SH-SY5Y (cell line): ENCODE measurements at regions not wholly inside any gene's neighbourhood (a gene's known extent, or its start where the extent isn't known, plus 50 kb on each side); places are given as distances from the start of the nearest gene placed in this dataset.

Experiments
- GATA2 ChIP-seq: IDR thresholded peaks from 2 replicates; pipeline ENCODE4 v1.6.1; 2011; ENCODE audit warnings: mild to moderate bottlenecking, low read depth, low read length
- GATA3 ChIP-seq: IDR thresholded peaks from 2 replicates; pipeline ENCODE4 v1.6.1; 2011; ENCODE audit warnings: low read depth, mild to moderate bottlenecking, low read length, moderate library complexity

- TF ChIP-seq GATA3 (no peak), GATA2 (no peak)
Measured at GRCh38 chr13:107231944-107232343, 664.0 kb upstream of the ARGLU1 start.

- TF ChIP-seq GATA3, result no peak
- no peak for TF ChIP-seq GATA2
Measured at GRCh38 chr13:107223867-107224266, 655.9 kb upstream of the ARGLU1 start.

- TF ChIP-seq GATA2 (no peak), GATA3 (no peak)
Measured at GRCh38 chr13:107222597-107222996, 654.7 kb upstream of the ARGLU1 start.

GRCh38 chr13:107220245-107220644, 652.3 kb upstream of the ARGLU1 start:
- TF ChIP-seq GATA3 (no peak), GATA2 (no peak)

GRCh38 chr13:107217251-107217650, 649.3 kb upstream of the ARGLU1 start:
- TF ChIP-seq GATA3 (no peak), GATA2 (no peak)

GRCh38 chr13:107216046-107216755, 648.3 kb upstream of the ARGLU1 start:
- TF ChIP-seq GATA3 (no peak), GATA2 (no peak)

GRCh38 chr13:107211073-107211472, 643.1 kb upstream of the ARGLU1 start:
- no peak for TF ChIP-seq GATA3
- TF ChIP-seq GATA2, result no peak

GRCh38 chr13:107210723-107211030, 642.7 kb upstream of the ARGLU1 start:
- TF ChIP-seq GATA3, result no peak
- no peak for TF ChIP-seq GATA2

GRCh38 chr13:107209824-107210722, 642.1 kb upstream of the ARGLU1 start:
- TF ChIP-seq GATA3, result no peak
- TF ChIP-seq GATA2, result no peak

- no peak for TF ChIP-seq GATA3
- no peak for TF ChIP-seq GATA2
Measured at GRCh38 chr13:107208889-107209288, 641.0 kb upstream of the ARGLU1 start.

- TF ChIP-seq GATA3, result no peak
Measured at GRCh38 chr13:107205318-107206104, 637.6 kb upstream of the ARGLU1 start.

- TF ChIP-seq GATA3 (no peak), GATA2 (no peak)
Measured at GRCh38 chr13:107203146-107203847, 635.4 kb upstream of the ARGLU1 start.

GRCh38 chr13:107202371-107203023, 634.6 kb upstream of the ARGLU1 start:
- TF ChIP-seq GATA3 (no peak), GATA2 (no peak)
